ENCODE measurements at regions not wholly inside any gene's neighbourhood (a gene's known extent, or its start where the extent isn't known, plus 50 kb on each side); places are given as distances from the start of the nearest gene placed in this dataset.
"Not testable (repeated sequence)": the region's sequence is repeated elsewhere in the genome, so short reads cannot be mapped to it uniquely, and the experiment has no call there.

- WGBS (ENCODE audit: insufficient coverage), result no CpG with 5 or more reads among the region's 5 CpGs
- H3K27ac ChIP-seq (ENCODE audit: insufficient read depth in 1 of 2, low read depth in 1 of 2, low read length in 2 of 2, poor library complexity in 1 of 2, severe bottlenecking in 2 of 2); CTCF ChIA-PET; H3K36me3 ChIP-seq (ENCODE audit: control insufficient read depth in 4 of 4, insufficient read depth in 4 of 4, low read length in 3 of 4); H3K27me3 ChIP-seq (replicated peaks in 2 of 5; ENCODE audit: control insufficient read depth in 4 of 5, insufficient read depth in 5 of 5, low read length in 4 of 5); H3K4me1 ChIP-seq (ENCODE audit: control extremely low read depth in 1 of 4, control insufficient read depth in 4 of 4, insufficient read depth in 4 of 4, low read length in 3 of 4); DNase-seq; H3K4me3 ChIP-seq (ENCODE audit: control insufficient read depth in 1 of 7, extremely low read depth in 1 of 7, insufficient read depth in 4 of 7, low read depth in 2 of 7, low read length in 6 of 7); POLR2A ChIA-PET; H3K9me3 ChIP-seq (ENCODE audit: control extremely low read depth in 1 of 5, control insufficient read depth in 4 of 5, insufficient read depth in 2 of 5, low read depth in 1 of 5, low read length in 4 of 5): not testable (repeated sequence)
Measured at GRCh38 chr15:21749173-21749572, 128.4 kb downstream of the POTEB start.

GRCh38 chr15:21744245-21744915 is 133.2 kb downstream of the POTEB start:
- CTCF ChIA-PET; DNase-seq; H3K9me3 ChIP-seq (ENCODE audit: control extremely low read depth in 1 of 5, control insufficient read depth in 4 of 5, insufficient read depth in 2 of 5, low read depth in 1 of 5, low read length in 4 of 5); H3K36me3 ChIP-seq (ENCODE audit: control insufficient read depth in 4 of 4, insufficient read depth in 4 of 4, low read length in 3 of 4); H3K4me1 ChIP-seq (ENCODE audit: control extremely low read depth in 1 of 4, control insufficient read depth in 4 of 4, insufficient read depth in 4 of 4, low read length in 3 of 4); H3K27ac ChIP-seq (ENCODE audit: insufficient read depth in 1 of 2, low read depth in 1 of 2, low read length in 2 of 2, poor library complexity in 1 of 2, severe bottlenecking in 2 of 2); H3K27me3 ChIP-seq (replicated peaks in 2 of 5; ENCODE audit: control insufficient read depth in 4 of 5, insufficient read depth in 5 of 5, low read length in 4 of 5); H3K4me3 ChIP-seq (ENCODE audit: control insufficient read depth in 1 of 7, extremely low read depth in 1 of 7, insufficient read depth in 4 of 7, low read depth in 2 of 7, low read length in 6 of 7); POLR2A ChIA-PET: not testable (repeated sequence)
- no CpG with 5 or more reads among the region's 8 CpGs for WGBS (ENCODE audit: insufficient coverage)

- no CpG with 5 or more reads among the region's 16 CpGs for WGBS (ENCODE audit: insufficient coverage)
- H3K9me3 ChIP-seq (ENCODE audit: control extremely low read depth in 1 of 5, control insufficient read depth in 4 of 5, insufficient read depth in 2 of 5, low read depth in 1 of 5, low read length in 4 of 5); DNase-seq; H3K4me1 ChIP-seq (ENCODE audit: control extremely low read depth in 1 of 4, control insufficient read depth in 4 of 4, insufficient read depth in 4 of 4, low read length in 3 of 4); H3K36me3 ChIP-seq (ENCODE audit: control insufficient read depth in 4 of 4, insufficient read depth in 4 of 4, low read length in 3 of 4); H3K4me3 ChIP-seq (ENCODE audit: control insufficient read depth in 1 of 7, extremely low read depth in 1 of 7, insufficient read depth in 4 of 7, low read depth in 2 of 7, low read length in 6 of 7); H3K27ac ChIP-seq (ENCODE audit: insufficient read depth in 1 of 2, low read depth in 1 of 2, low read length in 2 of 2, poor library complexity in 1 of 2, severe bottlenecking in 2 of 2); CTCF ChIA-PET; POLR2A ChIA-PET; H3K27me3 ChIP-seq (replicated peaks in 2 of 5; ENCODE audit: control insufficient read depth in 4 of 5, insufficient read depth in 5 of 5, low read length in 4 of 5): not testable (repeated sequence)
Measured at GRCh38 chr15:21742067-21742466, 135.5 kb downstream of the POTEB start.

- DNase-seq; H3K4me3 ChIP-seq (ENCODE audit: control insufficient read depth in 1 of 7, extremely low read depth in 1 of 7, insufficient read depth in 4 of 7, low read depth in 2 of 7, low read length in 6 of 7); POLR2A ChIA-PET; H3K27ac ChIP-seq (ENCODE audit: insufficient read depth in 1 of 2, low read depth in 1 of 2, low read length in 2 of 2, poor library complexity in 1 of 2, severe bottlenecking in 2 of 2); H3K27me3 ChIP-seq (replicated peaks in 2 of 5; ENCODE audit: control insufficient read depth in 4 of 5, insufficient read depth in 5 of 5, low read length in 4 of 5); H3K9me3 ChIP-seq (ENCODE audit: control extremely low read depth in 1 of 5, control insufficient read depth in 4 of 5, insufficient read depth in 2 of 5, low read depth in 1 of 5, low read length in 4 of 5); CTCF ChIA-PET; H3K4me1 ChIP-seq (ENCODE audit: control extremely low read depth in 1 of 4, control insufficient read depth in 4 of 4, insufficient read depth in 4 of 4, low read length in 3 of 4); H3K36me3 ChIP-seq (ENCODE audit: control insufficient read depth in 4 of 4, insufficient read depth in 4 of 4, low read length in 3 of 4): not testable (repeated sequence)
- no CpG with 5 or more reads among the region's 7 CpGs for WGBS (ENCODE audit: insufficient coverage)
Measured at GRCh38 chr15:21738003-21738402, 139.5 kb downstream of the POTEB start.

DNA sequence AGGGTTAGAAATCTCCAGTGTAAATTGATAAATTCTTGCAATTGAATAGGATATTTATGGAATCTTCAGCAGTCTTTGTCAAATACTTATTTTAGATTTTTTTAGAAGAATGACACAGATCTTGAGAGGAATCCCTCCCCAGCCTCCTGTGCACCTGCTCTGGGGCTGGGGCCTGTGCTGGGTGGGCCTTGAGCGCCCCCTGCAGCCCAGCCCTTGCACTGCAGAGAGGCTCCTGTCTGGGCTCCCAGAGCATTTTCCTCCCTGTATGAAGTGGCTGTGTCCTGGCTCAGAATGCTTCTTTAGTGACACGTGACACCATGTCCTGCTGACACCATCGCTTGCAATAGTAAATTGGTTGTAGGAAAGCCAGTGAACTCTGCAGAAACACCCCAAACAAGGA is 141.1 kb downstream of the POTEB start:
- POLR2A ChIA-PET, result not testable (repeated sequence)

DNA sequence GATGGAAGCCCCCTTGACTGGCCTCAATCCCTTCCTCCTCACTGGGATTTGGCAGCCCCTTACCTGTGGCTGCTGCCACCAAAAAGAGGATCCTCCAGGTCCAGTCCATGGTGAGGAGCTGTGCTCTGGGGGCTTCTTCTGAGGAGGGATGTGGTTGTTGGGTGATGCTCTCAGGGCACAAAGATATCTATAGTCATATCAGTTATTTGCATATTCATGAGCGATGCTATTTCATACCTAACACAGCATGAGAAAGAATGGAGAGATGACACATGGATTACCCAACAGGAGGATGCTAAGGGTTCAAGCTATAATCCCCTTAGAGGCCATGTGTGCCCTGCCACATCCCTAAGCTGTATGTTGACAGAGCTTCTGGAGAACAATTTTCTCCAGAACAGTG is 141.7 kb downstream of the POTEB start:
- CTCF ChIA-PET; H3K36me3 ChIP-seq (ENCODE audit: control insufficient read depth in 4 of 4, insufficient read depth in 4 of 4, low read length in 3 of 4); H3K4me3 ChIP-seq (ENCODE audit: control insufficient read depth in 1 of 7, extremely low read depth in 1 of 7, insufficient read depth in 4 of 7, low read depth in 2 of 7, low read length in 6 of 7); POLR2A ChIA-PET; DNase-seq; H3K9me3 ChIP-seq (ENCODE audit: control extremely low read depth in 1 of 5, control insufficient read depth in 4 of 5, insufficient read depth in 2 of 5, low read depth in 1 of 5, low read length in 4 of 5); H3K4me1 ChIP-seq (ENCODE audit: control extremely low read depth in 1 of 4, control insufficient read depth in 4 of 4, insufficient read depth in 4 of 4, low read length in 3 of 4); H3K27ac ChIP-seq (ENCODE audit: insufficient read depth in 1 of 2, low read depth in 1 of 2, low read length in 2 of 2, poor library complexity in 1 of 2, severe bottlenecking in 2 of 2); H3K27me3 ChIP-seq (replicated peaks in 2 of 5; ENCODE audit: control insufficient read depth in 4 of 5, insufficient read depth in 5 of 5, low read length in 4 of 5): not testable (repeated sequence)
- WGBS (ENCODE audit: insufficient coverage), result no CpG with 5 or more reads among the region's 1 CpG

More for the DNA sequence above, 141.1 kb downstream of the POTEB start:
- H3K4me1 ChIP-seq (ENCODE audit: control extremely low read depth in 1 of 4, control insufficient read depth in 4 of 4, insufficient read depth in 4 of 4, low read length in 3 of 4); CTCF ChIA-PET; H3K4me3 ChIP-seq (ENCODE audit: control insufficient read depth in 1 of 7, extremely low read depth in 1 of 7, insufficient read depth in 4 of 7, low read depth in 2 of 7, low read length in 6 of 7); H3K9me3 ChIP-seq (ENCODE audit: control extremely low read depth in 1 of 5, control insufficient read depth in 4 of 5, insufficient read depth in 2 of 5, low read depth in 1 of 5, low read length in 4 of 5); H3K27me3 ChIP-seq (replicated peaks in 2 of 5; ENCODE audit: control insufficient read depth in 4 of 5, insufficient read depth in 5 of 5, low read length in 4 of 5); H3K36me3 ChIP-seq (ENCODE audit: control insufficient read depth in 4 of 4, insufficient read depth in 4 of 4, low read length in 3 of 4); H3K27ac ChIP-seq (ENCODE audit: insufficient read depth in 1 of 2, low read depth in 1 of 2, low read length in 2 of 2, poor library complexity in 1 of 2, severe bottlenecking in 2 of 2); DNase-seq: not testable (repeated sequence)
- no CpG with 5 or more reads among the region's 3 CpGs for WGBS (ENCODE audit: insufficient coverage)

DNA sequence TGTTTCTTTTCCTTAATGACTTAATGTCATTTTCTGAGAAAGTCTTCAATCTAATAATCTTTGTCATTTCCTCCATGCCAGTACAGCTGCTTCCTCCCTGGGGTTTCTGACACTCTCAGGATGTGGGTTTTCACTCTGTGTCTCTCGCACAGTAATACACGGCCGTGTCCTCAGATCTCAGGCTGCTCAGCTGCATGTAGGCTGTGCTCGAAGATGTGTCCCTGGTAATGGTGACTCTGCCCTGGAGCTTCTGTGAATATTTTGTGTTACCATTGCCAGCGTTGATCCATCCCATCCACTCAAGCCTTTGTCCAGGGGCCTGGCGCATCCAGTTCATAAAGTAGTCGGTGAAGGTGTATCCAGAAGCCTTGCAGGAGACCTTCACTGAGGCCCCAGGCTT is 142.2 kb downstream of the POTEB start:
- POLR2A ChIA-PET; CTCF ChIA-PET; H3K36me3 ChIP-seq (ENCODE audit: control insufficient read depth in 4 of 4, insufficient read depth in 4 of 4, low read length in 3 of 4); H3K4me3 ChIP-seq (ENCODE audit: control insufficient read depth in 1 of 7, extremely low read depth in 1 of 7, insufficient read depth in 4 of 7, low read depth in 2 of 7, low read length in 6 of 7); H3K27ac ChIP-seq (ENCODE audit: insufficient read depth in 1 of 2, low read depth in 1 of 2, low read length in 2 of 2, poor library complexity in 1 of 2, severe bottlenecking in 2 of 2); H3K27me3 ChIP-seq (replicated peaks in 2 of 5; ENCODE audit: control insufficient read depth in 4 of 5, insufficient read depth in 5 of 5, low read length in 4 of 5); H3K4me1 ChIP-seq (ENCODE audit: control extremely low read depth in 1 of 4, control insufficient read depth in 4 of 4, insufficient read depth in 4 of 4, low read length in 3 of 4); H3K9me3 ChIP-seq (ENCODE audit: control extremely low read depth in 1 of 5, control insufficient read depth in 4 of 5, insufficient read depth in 2 of 5, low read depth in 1 of 5, low read length in 4 of 5); DNase-seq: not testable (repeated sequence)
- no CpG with 5 or more reads among the region's 7 CpGs for WGBS (ENCODE audit: insufficient coverage)
